Keratinocyte (primary cell): ENCODE measurements at regions not wholly inside any gene's neighbourhood (a gene's known extent, or its start where the extent isn't known, plus 50 kb on each side); places are given as distances from the start of the nearest gene placed in this dataset.

Source experiments
- DNase-seq: peaks from one replicate; pipeline ENCODE4 v3.0.0-alpha.2; 2011; ENCODE audit warnings: low read depth, missing footprints, low spot score
- FAIRE-seq: peaks from 2 replicates; lab custom pipeline; 2011; peaks lifted over from hg19 to GRCh38; lab: Jason Lieb, UNC
- H2AFZ ChIP-seq: 2 replicates; pipeline ENCODE4 v1.6.0; 2012; ENCODE audit warnings: low read length, control low read depth, inconsistent platforms; ENCODE audit not compliant: control insufficient read depth
- H3K27ac ChIP-seq: 2 replicates; pipeline ENCODE4 v1.5.1; 2011; ENCODE audit warnings: low read length; ENCODE audit not compliant: control insufficient read depth, insufficient read depth
- H3K27me3 ChIP-seq: 3 replicates; pipeline ENCODE4 v1.6.0; 2011; ENCODE audit warnings: low read length; ENCODE audit not compliant: control insufficient read depth, insufficient read depth; ENCODE audit errors: extremely low read depth
- H3K36me3 ChIP-seq, 2 experiments: 2 replicates in 1 of 2; 3 replicates in 1 of 2; pipeline ENCODE4 v1.5.1; 2011; ENCODE audit warnings: low read length in 2 of 2, mild to moderate bottlenecking in 1 of 2; ENCODE audit not compliant: control insufficient read depth in 2 of 2, insufficient read depth in 2 of 2; ENCODE audit errors: extremely low read depth in 1 of 2
- H3K4me1 ChIP-seq: 3 replicates; pipeline ENCODE4 v1.5.1; 2011; ENCODE audit warnings: low read length; ENCODE audit not compliant: control insufficient read depth, insufficient read depth; ENCODE audit errors: extremely low read depth
- H3K4me2 ChIP-seq: 3 replicates; pipeline ENCODE4 v1.6.0; 2011; ENCODE audit warnings: low read depth, low read length; ENCODE audit not compliant: control insufficient read depth, insufficient read depth; ENCODE audit errors: extremely low read depth
- H3K4me3 ChIP-seq, 3 experiments: fragments of 200-600 bp in 1 of 3; sonication (generic) in 1 of 3; 2 replicates in 2 of 3; 3 replicates in 1 of 3; pipeline ENCODE4 v1.5.1; 2011 to 2016; ENCODE audit warnings: low read length in 3 of 3, mild to moderate bottlenecking in 3 of 3, control low read depth in 2 of 3, inconsistent platforms in 1 of 3, low read depth in 1 of 3, mixed read lengths in 1 of 3, mixed run types in 1 of 3, moderate library complexity in 1 of 3; ENCODE audit not compliant: control insufficient read depth in 2 of 3, insufficient read depth in 2 of 3; ENCODE audit errors: extremely low read depth in 1 of 3
- H3K79me2 ChIP-seq: 2 replicates; pipeline ENCODE4 v1.6.0; 2012; ENCODE audit warnings: low read length; ENCODE audit not compliant: control insufficient read depth, insufficient read depth
- H3K9ac ChIP-seq: 3 replicates; pipeline ENCODE4 v1.6.0; 2011; ENCODE audit warnings: low read length; ENCODE audit not compliant: control insufficient read depth, insufficient read depth; ENCODE audit errors: extremely low read depth
- H3K9me1 ChIP-seq: 3 replicates; pipeline ENCODE4 v1.6.0; 2011; ENCODE audit warnings: low read length; ENCODE audit not compliant: control insufficient read depth, insufficient read depth; ENCODE audit errors: extremely low read depth
- H3K9me3 ChIP-seq: 2 replicates; pipeline ENCODE4 v1.5.1; 2012; ENCODE audit warnings: low read depth, low read length; ENCODE audit not compliant: control insufficient read depth
- H4K20me1 ChIP-seq: 3 replicates; pipeline ENCODE4 v1.6.0; 2011; ENCODE audit warnings: low read length; ENCODE audit not compliant: control insufficient read depth, insufficient read depth; ENCODE audit errors: extremely low read depth
- EZH2 ChIP-seq: IDR thresholded peaks from one replicate; pipeline ENCODE4 v1.6.1; 2012; ENCODE audit warnings: inconsistent platforms, mild to moderate bottlenecking, low read length, moderate library complexity
- dilution Hi-C: fragments of 300-500 bp; cut with MboI; formaldehyde crosslinking; loops from one replicate; pipeline ENCODE4 v1.7.0; 2020; ENCODE audit warnings: low sequenced_read_pairs; ENCODE audit not compliant: extremely low pct_ligation_motif_present
- TF ChIP-seq, protein P1 (sequence below), 3 experiments: IDR thresholded peaks in 1 of 3; conservative IDR thresholded peaks in 1 of 3; optimal IDR thresholded peaks in 1 of 3; 2 replicates in 2 of 3; 3 replicates in 1 of 3; pipeline versions ENCODE3 to v1.5.1; 2011; ENCODE audit warnings: low read length in 3 of 3, mild to moderate bottlenecking in 3 of 3, moderate library complexity in 2 of 3, control low read depth in 1 of 3, inconsistent platforms in 1 of 3; ENCODE audit not compliant: insufficient read depth in 2 of 3; ENCODE audit errors: extremely low read depth in 1 of 3

GRCh38 chr4:173585876-173586572 is 56.0 kb upstream of the HAND2 start:
- no peaks in the 10 kb centered on the region for H3K9me3 ChIP-seq
- no peaks in the 10 kb centered on the region for H4K20me1 ChIP-seq
- no peak overlapping the region for H3K4me3 ChIP-seq
- TF ChIP-seq EZH2: no peak
- TF ChIP-seq, protein P1, sequence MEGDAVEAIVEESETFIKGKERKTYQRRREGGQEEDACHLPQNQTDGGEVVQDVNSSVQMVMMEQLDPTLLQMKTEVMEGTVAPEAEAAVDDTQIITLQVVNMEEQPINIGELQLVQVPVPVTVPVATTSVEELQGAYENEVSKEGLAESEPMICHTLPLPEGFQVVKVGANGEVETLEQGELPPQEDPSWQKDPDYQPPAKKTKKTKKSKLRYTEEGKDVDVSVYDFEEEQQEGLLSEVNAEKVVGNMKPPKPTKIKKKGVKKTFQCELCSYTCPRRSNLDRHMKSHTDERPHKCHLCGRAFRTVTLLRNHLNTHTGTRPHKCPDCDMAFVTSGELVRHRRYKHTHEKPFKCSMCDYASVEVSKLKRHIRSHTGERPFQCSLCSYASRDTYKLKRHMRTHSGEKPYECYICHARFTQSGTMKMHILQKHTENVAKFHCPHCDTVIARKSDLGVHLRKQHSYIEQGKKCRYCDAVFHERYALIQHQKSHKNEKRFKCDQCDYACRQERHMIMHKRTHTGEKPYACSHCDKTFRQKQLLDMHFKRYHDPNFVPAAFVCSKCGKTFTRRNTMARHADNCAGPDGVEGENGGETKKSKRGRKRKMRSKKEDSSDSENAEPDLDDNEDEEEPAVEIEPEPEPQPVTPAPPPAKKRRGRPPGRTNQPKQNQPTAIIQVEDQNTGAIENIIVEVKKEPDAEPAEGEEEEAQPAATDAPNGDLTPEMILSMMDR (optimal IDR thresholded peaks at IDR 0.05 in 1 of 3, IDR thresholded peaks at IDR 0.05 in 1 of 3, conservative IDR thresholded peaks at IDR 0.05 in 1 of 3; ENCODE audit: extremely low read depth in 1 of 3, insufficient read depth in 2 of 3, low read length in 3 of 3): no peak
- no peaks in the 10 kb centered on the region for H3K79me2 ChIP-seq
- DNase-seq: no peak
- FAIRE-seq: no peak
- dilution Hi-C loops: no loop called here
- no peaks in the 10 kb centered on the region for H3K27me3 ChIP-seq
- no peak overlapping the region for H3K27ac ChIP-seq
- H2AFZ ChIP-seq: no peak overlapping the region
- H3K9me1 ChIP-seq: no peaks in the 10 kb centered on the region
- H3K36me3 ChIP-seq: no peaks in the 10 kb centered on the region
- H3K4me1 ChIP-seq: no peaks in the 10 kb centered on the region
- H3K9ac ChIP-seq: no peak overlapping the region
- no peak overlapping the region for H3K4me2 ChIP-seq

DNA sequence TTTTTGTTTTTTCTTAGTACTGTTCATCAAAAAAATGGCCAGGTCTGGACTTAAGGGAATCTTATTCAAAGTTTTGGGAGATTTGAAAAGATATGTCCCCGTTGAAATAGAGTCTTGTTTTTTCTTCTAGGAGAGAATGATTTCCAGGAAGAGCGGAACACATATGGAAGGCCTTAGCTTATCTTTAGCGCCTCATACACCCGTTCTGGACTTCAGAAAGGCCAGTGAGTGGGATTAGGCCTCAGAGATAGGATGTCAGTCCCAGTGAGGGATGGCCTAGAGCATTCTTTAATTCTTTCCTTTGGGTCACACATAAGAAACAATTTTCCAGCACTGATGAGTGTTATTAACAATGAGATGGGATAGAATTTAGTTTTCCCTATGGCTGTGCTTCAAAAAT is 54.5 kb upstream of the HAND2 start:
- FAIRE-seq (no peak), DNase-seq (no peak)
- H3K36me3 ChIP-seq: no peaks in the 10 kb centered on the region
- no peak overlapping the region for H3K4me3 ChIP-seq
- no peaks in the 10 kb centered on the region for H4K20me1 ChIP-seq
- no peaks in the 10 kb centered on the region for H3K4me1 ChIP-seq
- no peaks in the 10 kb centered on the region for H3K9me1 ChIP-seq
- no peak overlapping the region for H2AFZ ChIP-seq
- no peaks in the 10 kb centered on the region for H3K9me3 ChIP-seq
- H3K79me2 ChIP-seq: no peaks in the 10 kb centered on the region
- no peak overlapping the region for H3K27ac ChIP-seq
- H3K9ac ChIP-seq: no peak overlapping the region
- dilution Hi-C loops: no loop called here
- H3K27me3 ChIP-seq: no peaks in the 10 kb centered on the region
- H3K4me2 ChIP-seq: no peak overlapping the region
- TF ChIP-seq, protein P1 (optimal IDR thresholded peaks at IDR 0.05 in 1 of 3, IDR thresholded peaks at IDR 0.05 in 1 of 3, conservative IDR thresholded peaks at IDR 0.05 in 1 of 3; ENCODE audit: extremely low read depth in 1 of 3, insufficient read depth in 2 of 3, low read length in 3 of 3): no peak
- no peak for TF ChIP-seq EZH2
